ENCODE measurements at regions not wholly inside any gene's neighbourhood (a gene's known extent, or its start where the extent isn't known, plus 50 kb on each side); places are given as distances from the start of the nearest gene placed in this dataset.

DNA sequence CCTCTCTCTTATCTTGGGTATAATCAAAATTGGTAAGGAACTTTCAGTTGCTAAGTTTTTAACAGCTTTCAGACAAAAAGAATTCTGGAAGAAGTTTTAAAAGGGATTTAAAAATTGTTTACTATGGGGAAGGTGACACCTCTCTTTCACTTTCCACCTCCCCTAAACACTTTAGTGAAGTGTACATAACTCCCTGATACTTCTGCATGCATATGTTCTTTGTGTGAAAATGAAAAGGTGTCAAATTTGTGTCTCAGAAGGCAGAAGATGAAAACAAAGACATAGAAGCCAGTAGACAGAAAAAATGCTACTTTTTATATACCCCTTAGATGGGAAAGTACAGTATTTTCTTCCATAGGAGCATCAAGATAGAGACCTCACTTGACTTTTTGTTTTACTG, 117.8 kb downstream of the TMEM26 start:
- Histone ChIP-seq H4K91ac (ENCODE audit: low read depth, low read length, poor library complexity) (no peak overlapping the region), H3K4me1 (ENCODE audit: control insufficient read depth in 2 of 2, insufficient read depth in 1 of 2, low read depth in 1 of 2, low read length in 2 of 2) (no peaks in the 10 kb centered on the region), H3K27me3 (ENCODE audit: control insufficient read depth in 3 of 3, insufficient read depth in 3 of 3, low read depth in 1 of 3, low read length in 3 of 3) (no peaks in the 10 kb centered on the region), H3K4me3 (ENCODE audit: low read length in 2 of 2) (no peak overlapping the region), H3K79me1 (ENCODE audit: low read depth, low read length) (no peaks in the 10 kb centered on the region), H3K4ac (ENCODE audit: low read length) (no peak overlapping the region), H2BK12ac (ENCODE audit: low read length) (no peak overlapping the region), H2BK120ac (ENCODE audit: low read depth, low read length) (no peak overlapping the region), H3K36me3 (replicated peaks in 1 of 2; ENCODE audit: control insufficient read depth in 2 of 2, insufficient read depth in 2 of 2, low read length in 2 of 2) (no peaks in the 10 kb centered on the region), H2AFZ (ENCODE audit: low read length) (no peak overlapping the region), H3K18ac (ENCODE audit: low read length) (no peak overlapping the region), H2BK5ac (ENCODE audit: low read length) (no peak overlapping the region), H3K4me2 (ENCODE audit: insufficient read depth, low read length, poor library complexity, severe bottlenecking) (no peak overlapping the region), H2AK5ac (ENCODE audit: low read depth, low read length) (no peak overlapping the region), H3K9ac (ENCODE audit: low read depth, low read length, poor library complexity) (no peak overlapping the region), H3K27ac (replicated peaks; ENCODE audit: low read length) (no peak overlapping the region), H4K8ac (ENCODE audit: low read depth, low read length) (no peak overlapping the region), H2BK15ac (ENCODE audit: low read length) (no peak overlapping the region), H3K14ac (ENCODE audit: low read length) (no peak overlapping the region), H3K9me3 (replicated peaks in 1 of 2; ENCODE audit: control insufficient read depth in 2 of 2, insufficient read depth in 1 of 2, low read depth in 1 of 2, low read length in 2 of 2) (peaks cover 0 to 1% of the 10 kb centered on the region in 2 donors), H3K23ac (ENCODE audit: low read depth, low read length, poor library complexity) (no peak overlapping the region)
- DNase-seq (ENCODE audit: low spot score): no peak

GRCh38 chr10:61332581-61332980, 120.6 kb downstream of the TMEM26 start:
- DNase-seq (ENCODE audit: low spot score): no peak
- H2AFZ ChIP-seq (ENCODE audit: low read length): no peak overlapping the region
- no peak overlapping the region for H3K4me2 ChIP-seq (ENCODE audit: insufficient read depth, low read length, poor library complexity, severe bottlenecking)
- H3K4me1 ChIP-seq (ENCODE audit: control insufficient read depth in 2 of 2, insufficient read depth in 1 of 2, low read depth in 1 of 2, low read length in 2 of 2): no peaks in the 10 kb centered on the region
- no peaks in the 10 kb centered on the region for H3K79me1 ChIP-seq (ENCODE audit: low read depth, low read length)
- no peak overlapping the region for H3K4ac ChIP-seq (ENCODE audit: low read length)
- no peak overlapping the region for H2AK5ac ChIP-seq (ENCODE audit: low read depth, low read length)
- H3K23ac ChIP-seq (ENCODE audit: low read depth, low read length, poor library complexity): no peak overlapping the region
- H3K36me3 ChIP-seq (replicated peaks in 1 of 2; ENCODE audit: control insufficient read depth in 2 of 2, insufficient read depth in 2 of 2, low read length in 2 of 2): no peaks in the 10 kb centered on the region
- H3K4me3 ChIP-seq (ENCODE audit: low read length in 2 of 2): no peak overlapping the region
- WGBS, 2 donors (ENCODE audit: extremely low coverage in 2 of 2, insufficient read length in 2 of 2, insufficient replicate concordance in 1 of 2): no CpG with 5 or more reads among the region's 4 CpGs
- H3K14ac ChIP-seq (ENCODE audit: low read length): no peak overlapping the region
- H3K9me3 ChIP-seq (replicated peaks in 1 of 2; ENCODE audit: control insufficient read depth in 2 of 2, insufficient read depth in 1 of 2, low read depth in 1 of 2, low read length in 2 of 2): peaks cover 0 to 1% of the 10 kb centered on the region in 2 donors
- H2BK5ac ChIP-seq (ENCODE audit: low read length): no peak overlapping the region
- no peak overlapping the region for H4K91ac ChIP-seq (ENCODE audit: low read depth, low read length, poor library complexity)
- H4K8ac ChIP-seq (ENCODE audit: low read depth, low read length): no peak overlapping the region
- H3K27ac ChIP-seq (replicated peaks; ENCODE audit: low read length): no peak overlapping the region
- H2BK15ac ChIP-seq (ENCODE audit: low read length): no peak overlapping the region
- H3K18ac ChIP-seq (ENCODE audit: low read length): no peak overlapping the region
- no peak overlapping the region for H2BK12ac ChIP-seq (ENCODE audit: low read length)
- no peak overlapping the region for H2BK120ac ChIP-seq (ENCODE audit: low read depth, low read length)
- H3K9ac ChIP-seq (ENCODE audit: low read depth, low read length, poor library complexity): no peak overlapping the region
- no peaks in the 10 kb centered on the region for H3K27me3 ChIP-seq (ENCODE audit: control insufficient read depth in 3 of 3, insufficient read depth in 3 of 3, low read depth in 1 of 3, low read length in 3 of 3)

- Histone ChIP-seq H3K9me3 (replicated peaks in 1 of 2; ENCODE audit: control insufficient read depth in 2 of 2, insufficient read depth in 1 of 2, low read depth in 1 of 2, low read length in 2 of 2) (peaks cover 0 to 1% of the 10 kb centered on the region in 2 donors), H3K4me2 (ENCODE audit: insufficient read depth, low read length, poor library complexity, severe bottlenecking) (no peak overlapping the region), H3K9ac (ENCODE audit: low read depth, low read length, poor library complexity) (no peak overlapping the region), H3K27me3 (ENCODE audit: control insufficient read depth in 3 of 3, insufficient read depth in 3 of 3, low read depth in 1 of 3, low read length in 3 of 3) (no peaks in the 10 kb centered on the region), H3K27ac (replicated peaks; ENCODE audit: low read length) (no peak overlapping the region), H3K18ac (ENCODE audit: low read length) (no peak overlapping the region), H3K79me1 (ENCODE audit: low read depth, low read length) (no peaks in the 10 kb centered on the region), H2BK12ac (ENCODE audit: low read length) (no peak overlapping the region), H4K91ac (ENCODE audit: low read depth, low read length, poor library complexity) (no peak overlapping the region), H3K4ac (ENCODE audit: low read length) (no peak overlapping the region), H2BK15ac (ENCODE audit: low read length) (no peak overlapping the region), H2BK120ac (ENCODE audit: low read depth, low read length) (no peak overlapping the region), H3K4me3 (ENCODE audit: low read length in 2 of 2) (no peak overlapping the region), H3K36me3 (replicated peaks in 1 of 2; ENCODE audit: control insufficient read depth in 2 of 2, insufficient read depth in 2 of 2, low read length in 2 of 2) (no peaks in the 10 kb centered on the region), H2BK5ac (ENCODE audit: low read length) (no peak overlapping the region), H4K8ac (ENCODE audit: low read depth, low read length) (no peak overlapping the region), H2AK5ac (ENCODE audit: low read depth, low read length) (no peak overlapping the region), H2AFZ (ENCODE audit: low read length) (no peak overlapping the region), H3K14ac (ENCODE audit: low read length) (no peak overlapping the region), H3K23ac (ENCODE audit: low read depth, low read length, poor library complexity) (no peak overlapping the region), H3K4me1 (ENCODE audit: control insufficient read depth in 2 of 2, insufficient read depth in 1 of 2, low read depth in 1 of 2, low read length in 2 of 2) (no peaks in the 10 kb centered on the region)
- DNase-seq (ENCODE audit: low spot score): no peak
- WGBS, 2 donors (ENCODE audit: extremely low coverage in 2 of 2, insufficient read length in 2 of 2, insufficient replicate concordance in 1 of 2): no CpG with 5 or more reads among the region's 3 CpGs
Observed at GRCh38 chr10:61330669-61331068, 122.5 kb downstream of the TMEM26 start.

- Histone ChIP-seq H3K23ac (ENCODE audit: low read depth, low read length, poor library complexity) (no peak overlapping the region), H3K4ac (ENCODE audit: low read length) (no peak overlapping the region), H3K18ac (ENCODE audit: low read length) (no peak overlapping the region), H4K8ac (ENCODE audit: low read depth, low read length) (no peak overlapping the region), H3K36me3 (replicated peaks in 1 of 2; ENCODE audit: control insufficient read depth in 2 of 2, insufficient read depth in 2 of 2, low read length in 2 of 2) (no peaks in the 10 kb centered on the region), H3K79me1 (ENCODE audit: low read depth, low read length) (no peaks in the 10 kb centered on the region), H2BK15ac (ENCODE audit: low read length) (no peak overlapping the region), H2BK5ac (ENCODE audit: low read length) (no peak overlapping the region), H3K9me3 (replicated peaks in 1 of 2; ENCODE audit: control insufficient read depth in 2 of 2, insufficient read depth in 1 of 2, low read depth in 1 of 2, low read length in 2 of 2) (peaks cover 0 to 1% of the 10 kb centered on the region in 2 donors), H3K9ac (ENCODE audit: low read depth, low read length, poor library complexity) (no peak overlapping the region), H4K91ac (ENCODE audit: low read depth, low read length, poor library complexity) (no peak overlapping the region), H2AFZ (ENCODE audit: low read length) (no peak overlapping the region), H3K4me1 (ENCODE audit: control insufficient read depth in 2 of 2, insufficient read depth in 1 of 2, low read depth in 1 of 2, low read length in 2 of 2) (no peaks in the 10 kb centered on the region), H2BK120ac (ENCODE audit: low read depth, low read length) (no peak overlapping the region), H3K27me3 (ENCODE audit: control insufficient read depth in 3 of 3, insufficient read depth in 3 of 3, low read depth in 1 of 3, low read length in 3 of 3) (no peaks in the 10 kb centered on the region), H3K27ac (replicated peaks; ENCODE audit: low read length) (no peak overlapping the region), H3K4me2 (ENCODE audit: insufficient read depth, low read length, poor library complexity, severe bottlenecking) (no peak overlapping the region), H2AK5ac (ENCODE audit: low read depth, low read length) (no peak overlapping the region), H3K4me3 (ENCODE audit: low read length in 2 of 2) (no peak overlapping the region), H3K14ac (ENCODE audit: low read length) (no peak overlapping the region), H2BK12ac (ENCODE audit: low read length) (no peak overlapping the region)
- DNase-seq (ENCODE audit: low spot score): no peak
- WGBS, 2 donors (ENCODE audit: extremely low coverage in 2 of 2, insufficient read length in 2 of 2, insufficient replicate concordance in 1 of 2): no CpG with 5 or more reads among the region's 2 CpGs
Observed at GRCh38 chr10:61329854-61330253, 123.3 kb downstream of the TMEM26 start.
